IMR-90 (cell line): ENCODE measurements at regions not wholly inside any gene's neighbourhood (a gene's known extent, or its start where the extent isn't known, plus 50 kb on each side); places are given as distances from the start of the nearest gene placed in this dataset.

Experiments
- BHLHE40 ChIP-seq: fragments of 150-350 bp; IDR thresholded peaks from 2 replicates; pipeline ENCODE4 v1.6.1; 2016; ENCODE audit warnings: mild to moderate bottlenecking, low read depth, low read length
- CTCF ChIP-seq: conservative IDR thresholded peaks from 2 replicates; pipeline ENCODE4 v1.5.1; 2012; ENCODE audit warnings: mild to moderate bottlenecking, low read depth, low read length, improper control_type of control experiment
- MAFK ChIP-seq: IDR thresholded peaks from 2 replicates; pipeline ENCODE4 v1.6.1; 2012; ENCODE audit warnings: low read depth, low read length, improper control_type of control experiment
- POLR2A ChIP-seq: IDR thresholded peaks from 2 replicates; pipeline ENCODE4 v1.6.1; 2012; ENCODE audit warnings: mild to moderate bottlenecking, low read depth, low read length
- RAD21 ChIP-seq: IDR thresholded peaks from 2 replicates; pipeline ENCODE4 v1.6.1; 2012; ENCODE audit warnings: low read length, improper control_type of control experiment
- RFX5 ChIP-seq: IDR thresholded peaks from 2 replicates; pipeline ENCODE4 v1.8.0; 2012; ENCODE audit warnings: low read depth, mild to moderate bottlenecking, low read length, moderate library complexity
- USF2 ChIP-seq: fragments of 150-350 bp; IDR thresholded peaks from 2 replicates; pipeline ENCODE4 v1.6.1; 2017; ENCODE audit warnings: mild to moderate bottlenecking, antibody characterized with exemption, low read length, low read depth

- no peak for TF ChIP-seq USF2
- TF ChIP-seq MAFK, result no peak
- no peak for TF ChIP-seq CTCF
- TF ChIP-seq BHLHE40, result no peak
- TF ChIP-seq RAD21, result no peak
- no peak for TF ChIP-seq RFX5
- no peak for TF ChIP-seq POLR2A
Observed at GRCh38 chr5:114657342-114658130, 295.7 kb downstream of the KCNN2 start.
